ENCODE measurements at regions not wholly inside any gene's neighbourhood (a gene's known extent, or its start where the extent isn't known, plus 50 kb on each side); places are given as distances from the start of the nearest gene placed in this dataset.

DNA sequence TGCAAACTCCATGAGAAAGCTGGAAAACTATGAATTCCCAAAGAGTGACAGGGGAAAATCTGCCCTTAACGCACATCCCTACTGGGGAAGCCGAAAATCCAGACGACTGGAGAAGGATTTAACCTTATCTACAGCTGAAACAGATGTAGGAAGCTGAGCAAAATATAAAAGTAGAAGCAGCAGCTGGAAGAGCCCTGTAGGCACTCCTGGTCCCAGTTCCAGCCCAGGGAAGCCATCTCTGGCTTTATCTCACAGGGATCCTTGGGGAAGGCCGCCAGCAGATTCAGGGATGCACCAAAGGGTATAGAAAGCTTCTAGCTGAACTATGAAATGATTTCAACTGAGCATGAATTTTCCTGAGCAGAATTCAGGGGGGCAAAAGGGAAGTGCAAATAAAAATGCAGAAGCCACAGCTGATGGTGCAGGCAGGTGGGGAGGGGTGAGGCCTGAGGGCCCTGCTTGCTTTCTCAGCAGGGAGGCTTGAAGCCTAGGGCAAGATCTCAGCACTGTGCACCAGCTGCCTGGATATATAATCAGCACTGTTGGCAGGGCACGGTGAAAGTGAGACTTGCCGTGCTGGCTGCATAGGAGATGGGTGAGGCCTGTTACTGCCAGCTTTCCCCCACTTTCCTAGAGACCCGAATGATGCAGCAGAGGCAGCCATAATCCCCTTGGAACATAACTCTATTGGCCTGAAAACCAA lies 2019.5 kb upstream of the NUDT12 start:
- DNase-seq (ENCODE audit: low spot score) = no peak

DNA sequence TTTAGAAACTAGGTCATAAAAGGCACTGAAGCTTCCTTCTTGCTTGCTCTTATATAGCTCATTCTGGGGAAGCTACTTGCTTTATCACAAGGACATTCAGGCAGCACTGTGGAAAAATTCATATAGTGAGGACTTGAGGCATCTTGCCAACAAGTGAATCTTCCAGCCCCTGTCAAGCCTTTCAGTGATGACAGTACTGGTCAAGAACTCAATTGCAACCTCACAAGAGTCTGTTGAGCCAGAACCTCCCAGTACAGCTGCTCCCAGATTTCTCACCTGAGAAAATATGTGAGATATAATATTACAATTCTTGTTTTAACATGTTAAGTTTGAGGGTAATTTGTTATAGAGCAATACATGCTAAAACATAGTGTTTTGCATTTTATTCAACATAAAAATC lies 2011.0 kb upstream of the NUDT12 start:
- no peak for DNase-seq (ENCODE audit: low spot score)

GRCh38 chr5:105565531-105565930 lies 2002.9 kb upstream of the NUDT12 start:
- DNase-seq (ENCODE audit: low spot score) = no peak

DNA sequence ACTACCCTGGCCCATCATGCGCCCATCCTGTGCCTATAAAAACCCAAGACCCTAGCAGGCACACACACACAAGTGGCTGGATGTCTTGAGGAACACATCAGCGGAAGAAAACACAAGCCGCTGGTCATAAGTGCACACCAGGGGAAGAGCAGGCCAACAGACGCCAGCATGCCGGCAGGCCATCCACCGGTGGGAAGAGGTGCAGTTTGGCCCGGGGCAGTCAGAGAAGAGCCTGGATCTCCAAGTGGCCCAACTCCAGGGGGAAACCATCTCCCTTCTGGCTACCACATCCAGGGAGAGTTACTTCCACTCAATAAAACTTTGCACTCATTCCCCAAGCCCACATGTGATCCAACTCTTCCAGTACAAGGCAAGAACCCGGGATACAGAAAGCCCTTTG lies 2001.3 kb upstream of the NUDT12 start:
- DNase-seq (ENCODE audit: low spot score) = no peak

DNA sequence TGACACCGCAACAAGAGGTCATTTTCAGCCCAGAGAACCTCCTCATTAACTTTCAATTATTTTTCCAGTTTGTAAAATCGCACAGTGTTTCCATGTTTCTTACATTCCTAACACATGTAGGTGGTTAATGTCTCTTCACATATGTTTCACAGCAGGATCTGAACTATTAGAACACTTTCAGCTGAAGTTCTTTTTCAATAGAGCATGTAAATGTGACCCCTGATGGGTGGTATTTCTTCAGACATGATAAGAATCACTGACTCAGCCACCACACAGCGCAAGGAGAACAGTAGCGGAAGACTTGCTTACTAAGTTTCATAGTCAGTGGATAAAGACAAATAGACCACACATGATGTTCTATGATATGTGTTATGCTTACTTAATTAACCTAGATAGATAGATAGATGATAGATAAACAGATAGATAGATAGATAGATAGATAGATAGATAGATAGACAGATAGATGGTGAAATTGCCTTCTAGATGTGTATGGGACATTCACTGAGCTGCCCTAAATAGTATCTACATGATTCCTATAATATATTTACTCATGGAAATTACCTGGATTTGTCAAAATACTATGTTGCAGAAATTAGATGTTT lies 1992.1 kb upstream of the NUDT12 start:
- no peak for DNase-seq (ENCODE audit: low spot score)

- no peak for DNase-seq (ENCODE audit: low spot score)
Measured at GRCh38 chr5:105544300-105544699, 1981.7 kb upstream of the NUDT12 start.

DNA sequence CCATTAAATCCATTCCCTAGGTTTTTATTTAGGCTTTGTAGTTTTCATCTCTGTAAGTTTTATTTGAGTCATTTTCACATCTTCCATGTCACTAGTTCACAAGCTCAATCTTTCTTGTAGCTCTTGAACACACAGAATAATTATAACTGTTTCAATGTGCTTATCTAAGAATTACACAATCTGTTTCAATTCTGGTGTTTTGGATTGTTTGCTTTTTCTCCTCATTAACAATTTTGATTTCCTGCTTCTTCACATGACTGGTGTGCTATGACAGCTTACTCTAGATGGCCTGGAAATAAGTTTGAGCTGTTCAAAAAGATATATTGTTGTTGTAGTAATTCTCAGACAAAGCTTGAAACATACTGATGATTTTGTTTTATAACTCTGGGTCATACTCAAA lies 1974.1 kb upstream of the NUDT12 start:
- DNase-seq (ENCODE audit: low spot score) = no peak

DNA sequence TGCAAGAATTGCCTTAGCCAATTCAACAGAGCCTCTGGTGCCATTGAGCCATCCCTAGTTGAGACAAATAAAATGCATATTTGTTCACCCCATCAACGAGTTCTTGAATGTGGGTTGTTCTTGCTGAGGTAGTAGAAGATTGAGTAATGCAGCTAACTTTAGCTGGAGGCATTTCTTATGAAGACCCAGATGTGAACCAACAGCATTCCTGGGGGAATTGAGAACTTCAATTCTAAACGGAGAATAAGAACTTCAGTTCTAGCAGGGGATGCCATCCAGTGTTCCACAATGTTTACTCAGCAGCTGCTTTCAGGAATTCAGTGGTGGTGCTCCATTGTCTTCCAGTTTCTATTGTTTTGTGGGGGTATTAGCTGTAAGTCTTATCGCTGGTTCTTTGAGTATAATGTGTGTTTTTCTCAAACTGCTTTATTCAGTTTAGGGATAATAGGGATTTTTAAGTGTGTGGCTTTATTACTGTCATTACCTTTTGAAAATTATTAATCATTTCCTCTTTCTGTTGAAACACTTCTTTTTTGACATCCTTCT lies 1968.2 kb upstream of the NUDT12 start:
- no peak for DNase-seq (ENCODE audit: low spot score)

DNA sequence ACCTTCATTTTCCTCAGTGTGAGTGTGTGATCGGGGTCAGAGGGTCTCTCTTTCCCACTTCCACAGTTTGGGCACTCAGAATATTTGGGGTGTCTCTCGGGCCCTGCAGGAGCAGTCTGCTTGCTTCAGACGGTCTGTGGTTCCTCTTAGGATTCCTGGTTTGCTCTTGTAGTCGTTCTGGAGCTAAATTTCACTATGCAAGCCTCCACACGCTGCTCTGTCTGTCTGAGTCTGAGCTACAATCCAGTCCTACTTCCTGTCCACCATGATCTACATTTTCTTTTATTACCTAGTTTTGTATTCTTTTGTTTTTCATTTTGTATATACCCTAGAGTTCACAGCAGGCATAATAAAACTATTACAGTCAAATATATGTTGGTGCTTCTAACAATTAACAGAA lies 1967.3 kb upstream of the NUDT12 start:
- no peak for DNase-seq (ENCODE audit: low spot score)

GRCh38 chr5:105508519-105508918 lies 1945.9 kb upstream of the NUDT12 start:
- no peak for DNase-seq (ENCODE audit: low spot score)

GRCh38 chr5:105506692-105507277 lies 1944.2 kb upstream of the NUDT12 start:
- DNase-seq (ENCODE audit: low spot score) = no peak

DNA sequence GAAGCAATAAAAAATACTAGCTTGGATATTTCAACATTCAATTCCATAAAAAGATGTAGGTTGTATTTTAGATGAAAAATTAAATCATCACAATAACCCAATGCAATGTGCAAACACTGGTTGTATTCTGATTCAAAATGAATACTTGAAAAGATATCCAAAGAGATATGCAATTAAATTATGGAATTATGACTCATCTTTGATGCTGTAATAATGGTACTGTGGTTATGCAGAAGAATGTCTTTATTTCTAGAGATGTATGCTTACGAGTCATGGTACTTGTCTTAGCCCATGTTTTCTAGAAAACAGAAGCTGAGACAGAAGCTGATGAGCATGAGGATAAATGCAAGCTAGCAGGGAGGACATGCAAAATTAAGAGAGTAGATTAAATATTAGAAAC lies 1941.4 kb upstream of the NUDT12 start:
- no peak for DNase-seq (ENCODE audit: low spot score)

DNA sequence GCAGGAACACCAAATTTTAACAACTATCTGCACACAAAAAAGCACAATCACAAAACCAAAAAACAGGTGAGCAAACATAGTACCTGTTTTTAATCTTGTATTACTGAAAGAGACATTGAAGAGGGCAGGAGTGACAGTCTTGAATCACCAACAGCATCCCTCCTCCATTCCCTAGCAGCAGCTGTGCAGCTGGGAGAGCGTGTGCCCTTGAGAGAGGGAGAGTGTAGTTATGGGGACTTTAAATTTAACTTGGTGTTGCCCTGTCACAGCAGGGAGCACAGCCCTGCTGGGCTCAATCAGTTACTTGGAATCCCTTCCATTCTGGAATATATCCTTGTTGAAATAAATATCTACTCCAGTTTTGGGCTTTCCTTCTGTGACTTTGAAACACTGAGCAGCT lies 1938.7 kb upstream of the NUDT12 start:
- DNase-seq (ENCODE audit: low spot score) = no peak

GRCh38 chr5:105475401-105475800 lies 1912.8 kb upstream of the NUDT12 start:
- no peak for DNase-seq (ENCODE audit: low spot score)

- DNase-seq (ENCODE audit: low spot score) = no peak
Measured at GRCh38 chr5:105462377-105462776, 1899.8 kb upstream of the NUDT12 start.

DNA sequence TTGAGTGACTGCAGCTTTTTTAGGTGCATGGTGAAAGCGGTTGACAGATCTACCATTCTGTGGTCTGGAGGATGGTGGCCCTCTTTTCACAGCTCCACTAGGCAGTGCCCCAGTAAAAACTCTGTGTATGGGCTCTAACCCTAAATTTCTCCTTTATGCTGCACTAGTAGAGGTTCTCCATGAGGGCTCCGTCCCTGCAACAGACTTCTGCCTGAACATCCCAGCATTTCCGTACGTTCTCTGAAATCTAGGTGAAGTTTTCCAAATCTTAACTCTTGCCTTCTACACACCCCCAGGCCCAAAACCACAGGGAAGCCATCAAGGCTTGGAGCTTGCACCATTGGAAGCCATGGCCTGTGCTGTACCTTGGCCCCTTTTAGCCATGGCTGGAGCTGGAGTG lies 1898.1 kb upstream of the NUDT12 start:
- no peak for DNase-seq (ENCODE audit: low spot score)

- no peak for DNase-seq (ENCODE audit: low spot score)
Measured at GRCh38 chr5:105453216-105453807, 1890.7 kb upstream of the NUDT12 start.

- DNase-seq (ENCODE audit: low spot score) = no peak
Measured at GRCh38 chr5:105448271-105448670, 1885.7 kb upstream of the NUDT12 start.

DNA sequence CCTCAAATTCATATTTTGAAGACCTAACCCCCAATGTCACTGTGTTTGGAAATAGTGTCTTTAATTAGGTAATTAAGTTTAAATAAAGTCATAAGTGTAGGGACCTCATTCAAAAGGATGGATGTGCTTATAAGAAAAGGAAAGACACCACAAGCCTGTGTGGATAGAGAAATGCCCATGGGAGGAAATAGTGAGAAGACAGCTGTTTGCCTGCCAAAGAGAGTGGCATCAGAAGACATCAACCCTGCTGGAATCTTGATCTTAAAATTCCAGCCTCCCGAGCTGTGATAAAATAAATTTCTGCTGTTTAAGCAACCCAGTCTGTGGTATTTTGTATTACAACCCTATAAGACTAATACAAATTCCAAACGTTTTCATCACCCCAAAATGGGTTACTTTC lies 1867.9 kb upstream of the NUDT12 start:
- no peak for DNase-seq (ENCODE audit: low spot score)

DNA sequence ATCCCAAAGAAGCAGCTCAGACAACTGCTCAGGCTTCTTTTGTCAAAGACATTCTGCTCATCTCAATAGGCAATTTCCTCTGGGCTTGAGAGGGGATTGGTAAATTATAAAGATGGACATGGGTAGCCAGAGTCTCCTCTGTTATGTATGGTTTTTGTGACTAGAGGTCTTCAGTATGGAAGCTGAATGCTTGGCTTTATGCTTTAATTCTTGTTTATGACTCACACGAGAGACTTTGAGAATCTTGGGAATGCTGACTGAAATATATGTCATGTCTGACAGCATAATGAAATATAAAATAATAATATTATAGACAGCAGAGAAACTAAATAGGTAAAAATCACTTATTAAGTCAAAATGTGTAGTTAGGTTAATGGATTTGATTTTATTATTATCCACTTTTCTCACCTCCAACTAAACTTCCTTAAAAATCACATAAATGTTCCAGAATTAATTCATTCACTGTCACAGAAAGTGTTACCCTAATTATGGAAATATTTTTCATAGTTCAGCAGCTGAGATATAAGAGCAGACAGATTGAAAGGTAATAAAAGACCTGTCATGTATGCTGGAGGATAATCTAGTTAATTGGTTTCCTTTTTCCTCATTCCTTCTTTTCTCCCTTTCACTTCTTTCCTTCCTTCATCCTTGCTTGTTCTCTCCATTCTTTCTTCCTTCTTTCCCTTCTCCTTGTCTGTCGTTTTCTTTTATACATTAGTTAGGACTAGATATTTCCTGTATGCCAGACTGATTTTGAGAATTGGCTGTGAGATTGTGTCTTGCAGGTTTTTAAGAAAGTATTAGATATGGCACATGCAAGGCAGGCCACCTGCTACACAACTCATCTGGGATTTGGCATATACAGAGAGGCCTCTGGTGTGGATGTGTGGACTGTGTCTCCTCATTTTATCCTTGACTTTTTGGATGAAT lies 1866.1 kb upstream of the NUDT12 start:
- peak; percentile 8 for DNase-seq (ENCODE audit: low spot score)

DNA sequence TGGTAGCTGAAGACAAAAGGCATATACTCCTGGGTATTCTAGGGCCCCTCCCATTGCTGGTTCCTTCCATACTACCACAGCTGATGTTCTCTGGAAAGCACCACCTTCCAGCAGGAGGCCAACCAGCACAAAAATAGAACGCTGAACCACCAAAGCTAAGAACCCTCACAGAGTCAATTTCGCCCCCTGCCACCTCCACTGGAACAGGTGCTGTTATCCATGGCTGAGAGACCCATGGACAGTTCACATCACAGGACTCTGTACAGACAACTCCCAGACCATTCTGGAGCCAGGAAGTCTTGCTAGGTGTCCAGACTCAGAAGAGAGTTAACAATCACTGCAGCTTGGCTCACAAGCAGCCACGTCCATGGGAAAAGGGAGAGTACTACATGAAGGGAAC lies 1851.5 kb upstream of the NUDT12 start:
- DNase-seq (ENCODE audit: low spot score) = no peak

- DNase-seq (ENCODE audit: low spot score) = no peak
Measured at GRCh38 chr5:105413406-105413990, 1850.9 kb upstream of the NUDT12 start.
